HT-29 (cell line): ENCODE measurements at regions not wholly inside any gene's neighbourhood (a gene's known extent, or its start where the extent isn't known, plus 50 kb on each side); places are given as distances from the start of the nearest gene placed in this dataset.
"Not testable (repeated sequence)": the region's sequence is repeated elsewhere in the genome, so short reads cannot be mapped to it uniquely, and the experiment has no call there.

Experiments used
- DNase-seq: peaks from one replicate; pipeline ENCODE4 v3.0.0-alpha.2; 2015; ENCODE audit warnings: low spot score

- no peak for DNase-seq
Measured at GRCh38 chr2:145007093-145007959, 487.4 kb upstream of the ZEB2 start.

GRCh38 chr2:145002624-145003023, 482.7 kb upstream of the ZEB2 start:
- no peak for DNase-seq

- DNase-seq, result no peak
Measured at GRCh38 chr2:145000376-145000775, 480.5 kb upstream of the ZEB2 start.

- DNase-seq, result no peak
Measured at GRCh38 chr2:144999936-145000335, 480.0 kb upstream of the ZEB2 start.

- no peak for DNase-seq
Measured at GRCh38 chr2:144999071-144999875, 479.4 kb upstream of the ZEB2 start.

- DNase-seq, result no peak
Measured at GRCh38 chr2:144998435-144998834, 478.5 kb upstream of the ZEB2 start.

GRCh38 chr2:144996225-144996795, 476.4 kb upstream of the ZEB2 start:
- no peak for DNase-seq

- no peak for DNase-seq
Measured at GRCh38 chr2:144995482-144995881, 475.6 kb upstream of the ZEB2 start.

GRCh38 chr2:144990661-144991060, 470.7 kb upstream of the ZEB2 start:
- DNase-seq, result no peak

GRCh38 chr2:144989579-144990270, 469.8 kb upstream of the ZEB2 start:
- DNase-seq, result no peak

GRCh38 chr2:144988591-144988990, 468.7 kb upstream of the ZEB2 start:
- no peak for DNase-seq

GRCh38 chr2:144986691-144987090, 466.8 kb upstream of the ZEB2 start:
- DNase-seq, result no peak

GRCh38 chr2:144984038-144984437, 464.1 kb upstream of the ZEB2 start:
- no peak for DNase-seq

GRCh38 chr2:144983107-144983506, 463.2 kb upstream of the ZEB2 start:
- DNase-seq, result no peak

- DNase-seq, result no peak
Measured at GRCh38 chr2:144982481-144982880, 462.6 kb upstream of the ZEB2 start.

GRCh38 chr2:144975881-144976280, 456.0 kb upstream of the ZEB2 start:
- DNase-seq, result no peak

- no peak for DNase-seq
Measured at GRCh38 chr2:144972676-144973075, 452.8 kb upstream of the ZEB2 start.

- no peak for DNase-seq
Measured at GRCh38 chr2:144971786-144972335, 451.9 kb upstream of the ZEB2 start.

- DNase-seq, result not testable (repeated sequence)
Measured at GRCh38 chr2:144970410-144970809, 450.5 kb upstream of the ZEB2 start.

- not testable (repeated sequence) for DNase-seq
Measured at GRCh38 chr2:144969564-144969963, 449.6 kb upstream of the ZEB2 start.

GRCh38 chr2:144967961-144968360, 448.0 kb upstream of the ZEB2 start:
- DNase-seq, result no peak
